Panc1 (cell line): ENCODE measurements at regions not wholly inside any gene's neighbourhood (a gene's known extent, or its start where the extent isn't known, plus 50 kb on each side); places are given as distances from the start of the nearest gene placed in this dataset.

Experiments
- ATAC-seq: fragments of 200-7000 bp; cut with Tn5 transposase; 2 replicates; pipeline ENCODE4 v1.9.1; 2020; ENCODE audit warnings: mild to moderate bottlenecking, moderate library complexity
- BruUV-seq: library from RNA; stranded (reverse); fragments of 400-500 nt; replicated peaks from 2 replicates; lab custom pipeline; 2021; lab: Mats Ljungman, UMichigan
- CTCF ChIA-PET: fragments of 300-600 bp; sonication (Branson Sonifier 250); formaldehyde crosslinking; loops from one replicate; lab custom pipeline; 2022; ENCODE audit warnings: antibody characterized with exemption; lab: Charles Lee
- POLR2A ChIA-PET: fragments of 300-600 bp; sonication (Branson Sonifier 250); formaldehyde crosslinking; loops from one replicate; lab custom pipeline; 2022; ENCODE audit warnings: antibody characterized with exemption; lab: Charles Lee
- DNase-seq: peaks from one replicate; pipeline ENCODE4 v3.0.0-alpha.2; 2010; ENCODE audit warnings: low read depth, low spot score
- H3K27ac ChIP-seq: 2 replicates; pipeline ENCODE4 v1.5.1; 2011; ENCODE audit warnings: mild to moderate bottlenecking, low read length, inconsistent platforms
- H3K27me3 ChIP-seq: fragments of 200-500 bp; sonication (Bioruptor generic); 2 replicates; pipeline ENCODE4 v1.6.0; 2014; ENCODE audit warnings: low read length, inconsistent platforms; ENCODE audit not compliant: control insufficient read depth, insufficient read depth
- H3K36me3 ChIP-seq: fragments of 200-500 bp; sonication (Bioruptor generic); 2 replicates; pipeline ENCODE4 v1.5.1; 2014; ENCODE audit warnings: inconsistent platforms, mild to moderate bottlenecking, low read length, moderate library complexity; ENCODE audit not compliant: control insufficient read depth, insufficient read depth
- H3K4me1 ChIP-seq: 2 replicates; pipeline ENCODE4 v1.5.1; 2011; ENCODE audit warnings: inconsistent platforms, mild to moderate bottlenecking, low read length, moderate library complexity; ENCODE audit not compliant: control insufficient read depth, insufficient read depth
- H3K4me3 ChIP-seq, 2 experiments: 2 replicates each; pipeline ENCODE4 v1.5.1; 2011 to 2012; ENCODE audit warnings: low read depth in 2 of 2, low read length in 2 of 2, mild to moderate bottlenecking in 2 of 2, inconsistent platforms in 1 of 2, moderate library complexity in 1 of 2
- H3K9me3 ChIP-seq: fragments of 200-500 bp; sonication (Bioruptor generic); 2 replicates; pipeline ENCODE4 v1.5.1; 2014; ENCODE audit warnings: low read depth, mild to moderate bottlenecking, inconsistent platforms, low read length, moderate library complexity; ENCODE audit not compliant: control insufficient read depth, insufficient read depth
- POLR2AphosphoS5 ChIP-seq: IDR thresholded peaks from 2 replicates; pipeline ENCODE4 v1.6.1; 2012; ENCODE audit warnings: mild to moderate bottlenecking, low read depth, low read length, moderate library complexity
- SIN3A ChIP-seq: IDR thresholded peaks from 2 replicates; pipeline ENCODE4 v1.6.1; 2012; ENCODE audit warnings: low read depth, mild to moderate bottlenecking, low read length, moderate library complexity, borderline replicate concordance; ENCODE audit not compliant: insufficient read depth
- TCF7L2 ChIP-seq: IDR thresholded peaks from 2 replicates; pipeline ENCODE4 v1.6.1; 2011; ENCODE audit warnings: mild to moderate bottlenecking, low read depth, low read length, inconsistent platforms
- in situ Hi-C: cut with HindIII; loops from 2 replicates; pipeline ENCODE4 v1.10.0; 2016; ENCODE audit warnings: low sequenced_read_pairs, low pct_unique_long_range_greater_than_20kb
- intact Hi-C: fragments of 100-400 bp; cut with micrococcal nuclease; formaldehyde crosslinking; loops from one replicate; pipeline ENCODE4 v1.10.0; 2022; ENCODE audit not compliant: unreplicated experiment
- TF ChIP-seq, protein P1 (sequence below): fragments of 450-650 bp; IDR thresholded peaks from 2 replicates; pipeline ENCODE4 v1.5.1; 2017; ENCODE audit warnings: mild to moderate bottlenecking
- TF ChIP-seq, protein P2 (sequence below), 2 experiments: IDR thresholded peaks; 2 replicates each; pipeline ENCODE4 v1.6.1; 2011 to 2012; ENCODE audit warnings: low read depth in 2 of 2, control low read depth in 1 of 2, low read length in 1 of 2, mild to moderate bottlenecking in 1 of 2, moderate library complexity in 1 of 2; ENCODE audit not compliant: insufficient read depth in 1 of 2

DNA sequence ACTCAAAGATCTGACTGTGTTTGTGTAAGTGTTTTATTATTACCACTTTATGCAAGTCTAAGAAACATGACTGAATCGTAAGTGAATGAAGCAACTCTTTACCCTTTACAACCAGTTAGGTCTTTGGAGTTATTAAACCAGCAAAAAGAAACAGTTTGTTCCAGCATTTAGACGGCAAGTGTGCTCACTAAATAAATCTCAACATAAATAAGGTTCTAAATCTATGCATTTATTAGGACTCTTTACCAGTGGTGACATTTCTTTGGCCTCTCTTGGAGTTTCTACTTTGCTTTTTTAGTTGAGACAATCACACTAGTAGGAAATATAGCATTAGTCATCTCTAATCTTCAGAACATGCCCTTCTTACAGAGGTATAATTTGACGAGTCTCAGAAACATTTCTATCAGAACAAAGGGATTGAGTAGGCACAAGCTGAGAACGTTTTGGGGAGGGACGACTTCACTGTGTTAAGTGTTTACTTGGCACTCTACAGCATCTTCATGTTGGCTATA, 739.9 kb upstream of the NR2F2 start:
- H3K9me3 ChIP-seq: no peaks in the 10 kb centered on the region
- POLR2A ChIA-PET: no interaction called here
- ATAC-seq (no peak), DNase-seq (no peak)
- H3K4me1 ChIP-seq: no peaks in the 10 kb centered on the region
- TF ChIP-seq, protein P1, sequence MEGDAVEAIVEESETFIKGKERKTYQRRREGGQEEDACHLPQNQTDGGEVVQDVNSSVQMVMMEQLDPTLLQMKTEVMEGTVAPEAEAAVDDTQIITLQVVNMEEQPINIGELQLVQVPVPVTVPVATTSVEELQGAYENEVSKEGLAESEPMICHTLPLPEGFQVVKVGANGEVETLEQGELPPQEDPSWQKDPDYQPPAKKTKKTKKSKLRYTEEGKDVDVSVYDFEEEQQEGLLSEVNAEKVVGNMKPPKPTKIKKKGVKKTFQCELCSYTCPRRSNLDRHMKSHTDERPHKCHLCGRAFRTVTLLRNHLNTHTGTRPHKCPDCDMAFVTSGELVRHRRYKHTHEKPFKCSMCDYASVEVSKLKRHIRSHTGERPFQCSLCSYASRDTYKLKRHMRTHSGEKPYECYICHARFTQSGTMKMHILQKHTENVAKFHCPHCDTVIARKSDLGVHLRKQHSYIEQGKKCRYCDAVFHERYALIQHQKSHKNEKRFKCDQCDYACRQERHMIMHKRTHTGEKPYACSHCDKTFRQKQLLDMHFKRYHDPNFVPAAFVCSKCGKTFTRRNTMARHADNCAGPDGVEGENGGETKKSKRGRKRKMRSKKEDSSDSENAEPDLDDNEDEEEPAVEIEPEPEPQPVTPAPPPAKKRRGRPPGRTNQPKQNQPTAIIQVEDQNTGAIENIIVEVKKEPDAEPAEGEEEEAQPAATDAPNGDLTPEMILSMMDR: no peak
- TF ChIP-seq, protein P2, sequence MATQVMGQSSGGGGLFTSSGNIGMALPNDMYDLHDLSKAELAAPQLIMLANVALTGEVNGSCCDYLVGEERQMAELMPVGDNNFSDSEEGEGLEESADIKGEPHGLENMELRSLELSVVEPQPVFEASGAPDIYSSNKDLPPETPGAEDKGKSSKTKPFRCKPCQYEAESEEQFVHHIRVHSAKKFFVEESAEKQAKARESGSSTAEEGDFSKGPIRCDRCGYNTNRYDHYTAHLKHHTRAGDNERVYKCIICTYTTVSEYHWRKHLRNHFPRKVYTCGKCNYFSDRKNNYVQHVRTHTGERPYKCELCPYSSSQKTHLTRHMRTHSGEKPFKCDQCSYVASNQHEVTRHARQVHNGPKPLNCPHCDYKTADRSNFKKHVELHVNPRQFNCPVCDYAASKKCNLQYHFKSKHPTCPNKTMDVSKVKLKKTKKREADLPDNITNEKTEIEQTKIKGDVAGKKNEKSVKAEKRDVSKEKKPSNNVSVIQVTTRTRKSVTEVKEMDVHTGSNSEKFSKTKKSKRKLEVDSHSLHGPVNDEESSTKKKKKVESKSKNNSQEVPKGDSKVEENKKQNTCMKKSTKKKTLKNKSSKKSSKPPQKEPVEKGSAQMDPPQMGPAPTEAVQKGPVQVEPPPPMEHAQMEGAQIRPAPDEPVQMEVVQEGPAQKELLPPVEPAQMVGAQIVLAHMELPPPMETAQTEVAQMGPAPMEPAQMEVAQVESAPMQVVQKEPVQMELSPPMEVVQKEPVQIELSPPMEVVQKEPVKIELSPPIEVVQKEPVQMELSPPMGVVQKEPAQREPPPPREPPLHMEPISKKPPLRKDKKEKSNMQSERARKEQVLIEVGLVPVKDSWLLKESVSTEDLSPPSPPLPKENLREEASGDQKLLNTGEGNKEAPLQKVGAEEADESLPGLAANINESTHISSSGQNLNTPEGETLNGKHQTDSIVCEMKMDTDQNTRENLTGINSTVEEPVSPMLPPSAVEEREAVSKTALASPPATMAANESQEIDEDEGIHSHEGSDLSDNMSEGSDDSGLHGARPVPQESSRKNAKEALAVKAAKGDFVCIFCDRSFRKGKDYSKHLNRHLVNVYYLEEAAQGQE (IDR thresholded peaks at IDR 0.05; ENCODE audit: insufficient read depth in 1 of 2, low read depth in 2 of 2, low read length in 1 of 2): no peak
- no peak for TF ChIP-seq POLR2AphosphoS5
- intact Hi-C loops: no loop called here
- CTCF ChIA-PET: no interaction called here
- no peak overlapping the region for H3K27ac ChIP-seq
- in situ Hi-C loops: no loop called here
- H3K36me3 ChIP-seq: no peaks in the 10 kb centered on the region
- H3K4me3 ChIP-seq: no peak overlapping the region
- BruUV-seq: no TSS peak
- no peaks in the 10 kb centered on the region for H3K27me3 ChIP-seq

DNA sequence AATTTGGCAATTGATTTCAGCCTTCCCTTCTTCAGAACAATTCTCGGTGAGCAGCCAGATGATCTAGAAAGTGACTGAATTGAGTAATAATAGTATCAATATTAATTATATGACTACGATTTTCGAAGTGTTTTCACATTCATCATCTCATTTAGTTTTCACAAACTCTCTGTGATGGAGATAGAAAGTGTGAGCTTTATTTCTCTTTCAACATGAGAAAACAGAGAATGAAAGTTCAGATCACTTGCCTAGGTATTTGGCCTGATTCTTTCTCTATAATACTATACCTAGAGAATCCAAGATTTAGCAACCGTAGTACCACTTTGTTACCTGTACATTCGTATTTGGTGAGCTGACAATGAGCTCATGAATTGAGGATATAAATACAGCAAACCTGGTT, 739.2 kb upstream of the NR2F2 start:
- no peak overlapping the region for H3K27ac ChIP-seq
- no peaks in the 10 kb centered on the region for H3K9me3 ChIP-seq
- no peak overlapping the region for H3K4me3 ChIP-seq
- TF ChIP-seq SIN3A (no peak), POLR2AphosphoS5 (no peak), TCF7L2 (no peak)
- TF ChIP-seq, protein P1: no peak
- TF ChIP-seq, protein P2 (IDR thresholded peaks at IDR 0.05; ENCODE audit: insufficient read depth in 1 of 2, low read depth in 2 of 2, low read length in 1 of 2): no peak
- no TSS peak for BruUV-seq
- intact Hi-C loops: no loop called here
- DNase-seq (no peak), ATAC-seq (no peak)
- in situ Hi-C loops: no loop called here
- ChIA-PET POLR2A (no interaction called here), CTCF (no interaction called here)
- H3K36me3 ChIP-seq: no peaks in the 10 kb centered on the region
- H3K27me3 ChIP-seq: no peaks in the 10 kb centered on the region
- no peaks in the 10 kb centered on the region for H3K4me1 ChIP-seq
